GM18873 (cell line): ENCODE measurements at regions not wholly inside any gene's neighbourhood (a gene's known extent, or its start where the extent isn't known, plus 50 kb on each side); places are given as distances from the start of the nearest gene placed in this dataset.
"Not testable (repeated sequence)": the region's sequence is repeated elsewhere in the genome, so short reads cannot be mapped to it uniquely, and the experiment has no call there.

Source experiments
- ATAC-seq: cut with Tn5 transposase; IDR thresholded peaks from one replicate; pipeline ENCODE4 v1.9.1; 2021; ENCODE audit warnings: mild to moderate bottlenecking, moderate library complexity, moderate number of reproducible peaks; ENCODE audit not compliant: unreplicated experiment, low FRiP score

- not testable (repeated sequence) for ATAC-seq
Observed at GRCh38 chr2:95723627-95724210, 131.9 kb downstream of the TRIM43 start.

DNA sequence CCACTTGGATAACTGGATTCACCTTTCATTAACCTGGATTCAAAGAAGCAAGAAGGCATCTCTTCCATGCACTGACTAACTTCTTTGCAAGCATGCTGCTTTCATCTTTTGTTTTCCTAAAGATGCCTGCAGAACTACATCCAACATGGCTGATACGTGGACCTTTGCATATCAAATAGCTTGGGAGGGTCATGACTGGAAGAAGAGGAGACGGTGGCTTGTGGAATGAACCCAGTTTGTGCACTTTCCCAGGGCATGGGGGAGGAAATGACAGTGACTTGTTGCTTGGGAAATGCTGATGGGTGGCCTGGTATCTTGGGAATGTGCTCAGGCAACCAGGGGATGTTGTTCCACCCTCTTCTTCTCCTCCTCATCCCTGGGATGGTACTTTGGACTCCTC is 133.4 kb downstream of the TRIM43 start:
- not testable (repeated sequence) for ATAC-seq

DNA sequence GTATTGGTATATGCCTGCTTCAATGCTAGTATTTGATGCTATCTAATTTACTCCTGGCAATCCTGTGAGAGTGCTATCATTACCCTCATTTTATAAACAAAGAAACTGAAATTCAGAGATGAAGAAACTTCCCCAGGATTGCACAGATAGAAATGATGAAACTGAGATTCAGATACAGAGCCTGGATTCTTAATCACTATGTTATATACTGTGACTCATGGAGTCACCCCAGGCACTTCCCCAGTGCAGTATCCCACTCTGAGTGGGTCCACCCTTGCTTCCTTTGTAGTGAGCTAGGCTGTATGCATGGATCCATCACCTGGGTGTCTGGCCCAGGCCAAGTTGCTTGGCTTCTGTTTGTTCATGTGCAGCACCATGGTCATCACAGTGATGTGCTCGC is 133.9 kb downstream of the TRIM43 start:
- ATAC-seq, result not testable (repeated sequence)

GRCh38 chr2:95727420-95727819 is 135.6 kb downstream of the TRIM43 start:
- ATAC-seq, result not testable (repeated sequence)

DNA sequence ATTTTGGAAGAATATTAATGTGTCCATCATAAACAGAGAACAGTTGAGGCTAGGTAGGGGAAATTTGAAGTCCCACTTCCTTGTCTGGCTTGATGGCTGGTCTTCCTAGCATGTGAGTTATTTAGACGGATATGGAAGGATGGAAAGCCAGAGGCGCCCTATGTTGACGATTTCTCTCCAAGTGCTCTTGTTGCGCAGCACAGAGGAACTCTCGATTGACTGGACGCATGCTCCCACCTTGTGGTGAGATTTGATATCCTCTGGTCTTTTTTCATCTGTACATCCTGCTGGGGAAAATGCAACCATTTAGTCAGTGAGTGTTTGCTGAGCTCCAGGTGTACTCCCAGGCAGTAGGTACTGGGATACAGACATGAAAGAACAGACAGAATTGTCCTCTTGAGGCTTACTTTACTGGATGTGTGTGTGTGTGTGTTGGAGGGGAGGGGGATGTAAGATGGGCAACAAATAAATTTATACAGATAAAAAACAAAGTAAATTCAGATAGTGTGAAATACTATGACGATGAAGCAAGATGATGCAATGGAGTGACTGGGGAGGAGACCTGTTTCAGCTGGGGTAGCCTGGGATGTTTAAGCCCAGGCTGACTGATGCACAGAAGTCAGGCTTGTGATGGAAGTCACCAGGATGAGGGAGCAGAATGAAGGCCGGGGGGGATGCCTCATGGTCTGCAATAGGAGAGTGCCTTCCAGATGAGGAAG is 137.2 kb downstream of the TRIM43 start:
- peak; percentile 49 for ATAC-seq

- no peak for ATAC-seq
Observed at GRCh38 chr2:95729597-95729955, 137.8 kb downstream of the TRIM43 start.

- ATAC-seq, result no peak
Observed at GRCh38 chr2:95730813-95731212, 139.0 kb downstream of the TRIM43 start.

- no peak for ATAC-seq
Observed at GRCh38 chr2:95734976-95735890, 143.4 kb downstream of the TRIM43 start.

- ATAC-seq, result no peak
Observed at GRCh38 chr2:95738301-95738700, 146.5 kb downstream of the TRIM43 start.

- ATAC-seq, result not testable (repeated sequence)
Observed at GRCh38 chr2:95752126-95752525, 160.3 kb downstream of the TRIM43 start.

- ATAC-seq, result not testable (repeated sequence)
Observed at GRCh38 chr2:95753812-95754211, 162.0 kb downstream of the TRIM43 start.

DNA sequence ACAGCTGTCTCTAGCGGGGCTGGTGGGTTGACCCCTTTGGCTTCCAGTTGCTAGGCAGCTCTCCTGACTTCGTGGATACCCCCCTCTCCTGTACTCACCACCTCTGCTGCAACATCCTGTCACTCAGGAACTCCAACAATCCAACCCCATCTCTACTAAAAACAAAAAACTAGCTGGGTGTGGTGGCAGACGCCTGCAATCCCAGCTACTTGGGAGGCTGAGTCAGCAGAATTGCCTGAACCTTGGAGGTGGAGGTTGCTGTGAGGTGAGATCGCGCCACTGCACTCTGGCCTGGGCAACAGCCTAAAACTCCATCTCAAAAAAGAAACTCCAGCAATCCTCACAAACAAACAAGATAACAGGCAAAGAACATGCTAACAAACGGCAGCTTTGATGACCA is 162.4 kb downstream of the TRIM43 start:
- ATAC-seq, result not testable (repeated sequence)

GRCh38 chr2:95754819-95755563 is 163.2 kb downstream of the TRIM43 start:
- ATAC-seq, result not testable (repeated sequence)

- ATAC-seq, result not testable (repeated sequence)
Observed at GRCh38 chr2:95755956-95756669, 164.3 kb downstream of the TRIM43 start.

GRCh38 chr2:95757988-95758387 is 166.2 kb downstream of the TRIM43 start:
- no peak for ATAC-seq

GRCh38 chr2:95759481-95760246 is 167.9 kb downstream of the TRIM43 start:
- ATAC-seq, result no peak

DNA sequence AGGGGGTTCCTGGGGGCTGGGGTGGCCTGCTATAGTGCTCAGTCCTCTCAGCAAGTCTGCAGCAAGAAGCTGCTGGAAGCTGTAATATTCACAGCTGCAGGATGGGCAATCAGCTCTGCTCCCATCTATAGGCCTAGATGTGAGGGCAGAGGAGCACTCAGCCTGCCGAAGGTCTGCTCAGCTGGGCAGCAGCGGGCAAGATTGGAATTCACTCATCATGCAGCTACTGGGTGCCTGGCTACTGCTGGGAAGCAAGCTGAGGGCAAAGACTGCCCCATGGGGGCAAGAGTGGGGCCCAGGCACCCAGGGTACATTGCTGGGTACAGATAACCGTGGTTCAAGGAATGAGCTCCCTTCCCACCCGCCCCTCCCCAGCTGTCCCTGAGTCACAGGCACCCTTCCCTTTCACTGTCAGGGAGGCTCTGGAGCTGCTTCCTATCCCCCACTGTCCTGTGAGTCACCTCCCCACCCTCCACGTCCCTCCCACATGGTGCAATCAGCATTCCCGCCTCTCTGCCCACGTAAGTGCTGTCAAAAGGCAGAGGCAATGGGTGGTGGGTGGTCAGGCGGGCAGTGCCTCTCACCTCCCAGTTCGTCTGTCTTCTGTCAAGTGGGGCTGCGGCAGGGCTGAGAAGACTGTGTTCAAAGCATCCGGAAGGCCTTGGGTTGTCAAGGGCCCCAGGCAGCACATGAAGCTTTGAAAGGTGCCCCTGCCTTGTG is 169.2 kb downstream of the TRIM43 start:
- ATAC-seq, result no peak

DNA sequence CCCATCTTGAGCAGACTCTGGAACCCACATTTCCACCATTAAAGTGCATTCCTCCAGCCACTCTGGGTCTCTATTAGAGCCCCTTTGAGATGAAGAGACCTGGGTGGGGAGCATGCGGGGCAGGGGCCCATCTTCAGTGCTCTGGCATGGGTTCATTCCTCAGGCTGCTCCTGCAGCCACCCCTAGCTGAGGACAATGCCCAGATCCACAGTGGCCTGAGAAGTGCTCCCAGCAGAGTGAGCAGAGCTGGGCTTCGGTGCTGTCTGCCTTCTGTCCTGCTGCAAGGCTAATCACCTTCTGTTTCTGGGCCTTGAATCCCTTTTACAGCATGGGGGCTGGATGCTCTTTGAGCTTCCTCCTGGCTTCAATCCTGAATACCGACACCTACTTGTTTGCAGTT is 169.8 kb downstream of the TRIM43 start:
- ATAC-seq, result no peak
